LoVo (cell line): ENCODE measurements at regions not wholly inside any gene's neighbourhood (a gene's known extent, or its start where the extent isn't known, plus 50 kb on each side); places are given as distances from the start of the nearest gene placed in this dataset.

ENCODE experiments used
- DNase-seq: peaks from one replicate; pipeline ENCODE4 v3.0.0-alpha.2; 2016; ENCODE audit warnings: low spot score

- no peak for DNase-seq
Measured at GRCh38 chr16:80418517-80419355, 122.1 kb upstream of the DYNLRB2 start.

DNA sequence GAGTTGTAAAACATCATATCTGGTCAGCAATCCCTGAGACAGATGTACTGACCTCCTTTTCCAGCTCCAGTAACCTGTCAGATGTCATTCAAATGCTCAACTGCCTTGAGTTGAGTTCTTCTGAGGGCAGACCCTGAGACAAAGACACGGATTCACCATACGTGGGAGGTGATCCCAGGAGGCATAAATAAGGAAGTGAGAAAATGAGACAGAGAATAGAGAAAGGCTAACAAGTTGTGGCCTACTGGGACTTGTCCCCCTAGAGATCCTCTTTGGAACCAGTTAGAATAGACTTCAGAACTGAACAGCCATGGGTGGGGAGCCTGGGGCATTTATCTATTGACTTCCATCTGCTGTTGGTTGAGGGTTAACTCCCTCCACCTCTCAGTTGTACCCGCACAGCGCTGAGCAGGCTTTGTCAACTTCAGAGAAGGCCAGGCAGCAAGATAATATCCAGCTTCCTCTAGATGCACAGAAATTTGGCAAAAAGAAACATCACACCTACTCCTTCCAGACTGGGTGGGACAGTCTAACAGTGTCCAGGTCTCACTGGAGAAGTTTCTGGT is 123.0 kb upstream of the DYNLRB2 start:
- no peak for DNase-seq

GRCh38 chr16:80408014-80408413 is 132.8 kb upstream of the DYNLRB2 start:
- DNase-seq = no peak

GRCh38 chr16:80407265-80407987 is 133.4 kb upstream of the DYNLRB2 start:
- DNase-seq = no peak

DNA sequence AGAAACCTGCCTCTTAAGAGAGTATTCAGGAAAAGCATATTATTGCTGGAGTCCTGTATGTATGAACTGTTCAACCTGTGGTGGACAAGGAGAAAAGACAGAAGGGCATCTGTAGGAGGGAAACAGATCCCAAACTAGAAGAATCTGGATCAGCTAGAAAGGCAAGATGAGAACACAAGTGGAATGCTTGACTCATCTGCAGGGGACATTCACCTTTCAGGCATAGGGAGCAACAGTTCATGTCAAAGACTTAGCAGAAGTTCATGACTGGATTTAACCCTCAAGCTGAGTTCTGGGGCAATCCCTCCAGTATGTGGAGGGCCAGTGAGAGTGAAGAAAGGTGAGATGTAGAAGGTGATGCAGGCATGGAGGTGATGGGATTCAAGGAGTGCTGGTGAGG is 135.9 kb upstream of the DYNLRB2 start:
- no peak for DNase-seq

DNA sequence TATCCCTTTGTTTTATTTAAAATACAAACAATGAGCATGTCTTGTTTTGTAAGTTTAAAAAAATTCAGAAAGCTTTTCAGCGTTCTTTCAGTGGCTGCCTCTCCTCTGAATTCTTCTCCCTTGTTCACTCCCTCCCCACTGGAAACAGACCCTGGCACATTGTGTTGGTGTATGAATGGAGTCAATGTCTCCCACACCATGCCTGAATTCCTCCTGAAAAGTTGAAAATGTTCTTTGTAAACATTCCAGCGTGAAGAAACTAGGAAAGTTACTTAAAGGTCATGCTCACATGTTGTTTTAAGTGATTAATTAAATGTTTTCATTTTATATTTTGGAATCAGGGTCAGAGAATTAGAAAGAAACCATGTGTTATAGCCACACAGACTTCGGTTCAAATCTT is 136.9 kb upstream of the DYNLRB2 start:
- no peak for DNase-seq

- DNase-seq = no peak
Measured at GRCh38 chr16:80390871-80391489, 149.8 kb upstream of the DYNLRB2 start.

GRCh38 chr16:80390046-80390445 is 150.7 kb upstream of the DYNLRB2 start:
- DNase-seq = no peak

DNA sequence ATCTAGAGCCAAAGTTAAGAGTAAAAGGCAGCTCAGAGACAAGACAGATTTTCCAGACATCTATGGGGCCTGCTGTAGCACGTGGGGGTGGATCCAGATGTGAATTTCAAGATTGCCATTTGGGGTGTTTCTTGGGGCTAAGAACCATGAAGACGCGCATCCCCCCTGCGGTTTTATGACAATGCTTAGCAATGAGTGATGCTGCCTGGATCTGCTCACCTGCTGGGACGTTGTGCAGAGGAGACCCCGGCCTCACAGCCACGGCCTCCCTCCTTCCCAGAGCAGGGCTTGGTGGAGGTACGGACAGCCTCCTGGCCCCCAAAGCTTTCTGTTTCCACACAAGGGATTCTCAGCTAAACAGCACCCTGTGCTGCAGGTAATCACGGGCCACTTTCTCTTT is 151.5 kb upstream of the DYNLRB2 start:
- no peak for DNase-seq

GRCh38 chr16:80387318-80387921 is 153.4 kb upstream of the DYNLRB2 start:
- no peak for DNase-seq

GRCh38 chr16:80384862-80385261 is 155.9 kb upstream of the DYNLRB2 start:
- no peak for DNase-seq

DNA sequence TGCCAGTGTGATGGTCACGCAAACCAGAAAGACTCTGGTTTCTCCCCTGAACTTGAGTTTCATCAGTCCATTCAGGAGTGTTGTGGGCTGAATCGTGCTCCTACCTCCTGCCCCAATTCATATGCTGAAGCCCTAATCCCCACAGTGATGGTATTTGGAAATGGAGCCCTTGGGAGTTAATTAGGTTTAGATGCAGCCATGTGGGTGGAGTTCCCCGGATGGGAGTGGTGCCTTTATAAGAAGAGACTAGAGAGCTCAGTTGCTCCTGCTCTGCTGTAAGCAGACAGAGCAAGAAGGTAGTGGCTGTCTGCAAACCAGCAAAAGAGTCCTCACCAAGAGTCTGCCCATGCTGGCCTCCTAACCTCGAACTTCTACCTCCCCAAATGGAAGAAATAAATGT is 160.3 kb upstream of the DYNLRB2 start:
- no peak for DNase-seq

DNA sequence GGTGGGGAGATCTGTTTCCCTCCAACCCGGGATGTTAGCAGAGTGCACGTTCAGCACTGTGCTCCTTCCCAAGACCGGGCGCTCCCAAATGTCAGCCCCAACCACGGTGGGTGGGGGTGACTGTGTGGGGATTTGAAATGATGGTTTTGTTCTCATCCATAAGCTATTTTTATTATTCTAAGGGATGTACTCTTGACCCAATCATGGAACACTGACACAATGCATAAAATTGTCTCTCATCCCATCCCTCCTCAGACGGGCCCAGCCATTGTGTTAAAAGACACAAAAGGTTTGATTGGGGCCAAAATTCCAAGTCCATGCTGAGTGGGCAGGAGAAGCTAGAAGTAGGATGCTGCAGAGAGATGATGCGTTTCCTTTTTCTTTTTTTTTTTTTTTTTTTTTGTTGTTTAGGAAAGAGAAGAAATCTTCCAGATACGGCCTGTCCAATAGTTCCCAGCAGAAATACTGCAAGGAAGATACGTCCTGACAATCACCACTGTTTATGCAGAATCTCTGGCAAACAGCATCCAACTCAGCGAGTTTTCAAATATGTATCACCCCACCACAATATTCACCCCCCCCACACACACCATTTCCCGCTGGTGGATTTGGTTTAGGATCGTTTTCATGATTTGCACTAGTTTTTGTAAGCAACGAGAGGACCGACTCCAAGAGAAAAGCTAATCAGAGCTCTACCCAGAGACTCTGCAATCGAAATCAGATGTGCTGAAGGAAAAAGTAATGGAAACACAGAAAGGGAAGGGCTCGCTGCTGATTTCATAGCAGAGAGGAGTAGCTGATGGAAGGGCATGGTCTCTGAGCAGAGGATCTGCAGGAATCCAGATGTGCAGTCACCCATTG is 163.5 kb upstream of the DYNLRB2 start:
- DNase-seq = no peak

DNA sequence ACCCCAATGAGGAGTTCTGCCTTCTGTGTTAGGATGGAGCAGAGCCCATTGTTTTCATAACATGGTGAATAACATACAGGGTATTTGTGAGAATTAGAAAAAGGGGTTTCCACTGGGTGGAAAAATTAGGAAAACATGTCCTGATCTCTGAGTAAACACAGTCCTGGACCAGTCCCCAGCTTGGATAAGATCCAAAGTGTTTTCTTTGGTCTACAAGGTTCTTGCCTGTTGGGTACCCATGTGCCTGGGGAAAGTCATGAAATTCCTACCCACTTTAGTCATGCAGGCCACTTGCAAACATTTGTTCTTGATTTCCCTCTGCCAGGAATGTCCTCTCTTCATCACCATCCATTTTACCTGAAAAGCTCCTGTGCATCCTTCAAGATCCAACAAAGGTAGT is 164.8 kb upstream of the DYNLRB2 start:
- DNase-seq = no peak

DNA sequence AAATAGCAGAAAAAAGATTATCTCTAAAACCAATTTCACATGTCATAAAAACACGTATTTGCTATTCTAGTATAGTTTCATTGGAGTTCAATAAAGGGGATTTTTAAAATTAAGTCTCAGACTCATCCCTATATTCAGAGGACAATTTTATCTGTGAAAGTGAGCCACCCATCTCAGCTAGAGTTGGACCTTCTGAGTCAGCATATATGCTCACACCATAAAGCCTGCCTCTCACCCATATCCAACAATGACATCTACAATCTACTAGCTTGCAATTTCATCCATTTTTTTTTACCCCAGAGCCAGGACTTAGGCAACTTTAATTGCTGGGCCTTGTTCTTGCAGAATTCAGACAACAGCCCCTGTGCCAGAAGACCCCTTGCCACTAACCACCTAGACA is 165.3 kb upstream of the DYNLRB2 start:
- no peak for DNase-seq

- DNase-seq = no peak
Measured at GRCh38 chr16:80372341-80372740, 168.5 kb upstream of the DYNLRB2 start.

DNA sequence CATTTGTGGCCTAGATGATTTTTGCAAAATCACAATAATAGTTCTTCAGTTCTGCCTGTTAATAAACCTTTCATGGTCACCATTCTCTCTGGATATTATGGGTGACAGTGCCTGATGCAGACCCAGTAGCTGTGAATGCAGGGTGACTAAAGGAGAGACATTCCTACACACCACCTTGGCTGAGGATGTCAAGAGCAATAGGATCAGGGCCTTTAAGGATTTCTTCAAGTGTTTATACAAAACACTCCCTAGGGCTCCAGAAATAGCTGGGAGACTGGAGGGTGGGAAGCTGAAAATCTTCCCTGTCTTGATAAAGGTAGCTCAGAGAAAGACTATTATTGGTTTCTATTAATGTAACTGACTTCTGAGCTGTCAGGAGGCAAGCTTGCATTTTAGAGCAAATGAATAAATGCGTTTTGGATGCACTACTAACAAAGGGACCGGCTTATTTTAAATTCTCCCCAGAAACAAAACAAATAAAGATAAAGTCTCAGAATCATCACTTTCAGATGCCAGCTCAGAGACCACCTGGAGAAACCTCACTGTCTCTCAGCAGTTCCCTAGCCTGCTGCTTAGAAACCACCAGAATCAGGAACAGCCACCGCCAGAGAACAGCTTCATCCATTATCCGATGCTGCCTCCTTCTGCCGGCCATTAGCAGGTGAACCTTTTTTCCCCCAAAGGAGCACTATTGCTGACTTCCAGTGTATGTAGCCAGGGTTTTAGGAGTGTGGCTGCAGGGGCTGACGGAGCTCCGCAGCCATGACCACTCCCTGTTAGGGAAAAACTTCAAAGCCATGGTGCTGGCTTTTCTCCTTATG is 171.4 kb upstream of the DYNLRB2 start:
- peak; percentile 5 for DNase-seq

GRCh38 chr16:80367037-80367658 is 173.6 kb upstream of the DYNLRB2 start:
- DNase-seq = no peak

GRCh38 chr16:80366023-80366422 is 174.8 kb upstream of the DYNLRB2 start:
- no peak for DNase-seq

DNA sequence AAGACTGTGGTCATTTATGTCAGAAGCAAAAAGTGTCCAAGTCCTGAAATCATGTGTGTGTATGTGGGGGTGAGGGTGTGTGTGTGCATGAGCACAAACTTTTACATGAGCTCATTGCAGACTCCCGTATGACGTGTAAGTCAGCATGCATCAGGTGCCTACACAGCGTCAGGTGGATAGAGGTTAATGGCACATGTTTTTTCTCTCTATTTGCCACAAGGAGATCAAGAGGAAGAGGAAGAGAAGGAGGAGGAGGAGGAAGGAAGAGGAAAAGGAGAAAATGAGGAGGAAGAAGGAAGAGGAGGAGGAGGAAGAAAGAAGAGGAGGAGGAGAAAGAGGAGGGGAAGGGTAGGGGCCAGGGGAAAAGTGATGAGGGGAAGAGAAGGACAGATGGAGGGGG is 178.0 kb upstream of the DYNLRB2 start:
- no peak for DNase-seq
